ENCODE measurements at regions not wholly inside any gene's neighbourhood (a gene's known extent, or its start where the extent isn't known, plus 50 kb on each side); places are given as distances from the start of the nearest gene placed in this dataset.

GRCh38 chr6:4362326-4362725, 227.0 kb upstream of the ECI2 start:
- no peak for TF ChIP-seq EP300 (IDR thresholded peaks at IDR 0.05)
- TF ChIP-seq CTCF (IDR thresholded peaks at IDR 0.05) = no peak
- TF ChIP-seq POLR2AphosphoS5 (IDR thresholded peaks at IDR 0.05) = no peak
- no peak for TF ChIP-seq POLR2A (IDR thresholded peaks at IDR 0.05)

Measured in sigmoid colon (tissue), 4 donors.